ENCODE measurements at regions not wholly inside any gene's neighbourhood (a gene's known extent, or its start where the extent isn't known, plus 50 kb on each side); places are given as distances from the start of the nearest gene placed in this dataset.

GRCh38 chr7:15888090-15888489, 201.6 kb upstream of the MEOX2 start:
- Mint-ChIP-seq H3K27ac (ENCODE audit: unreplicated experiment) (no peak overlapping the region), H3K36me3 (ENCODE audit: low read depth, unreplicated experiment) (no peaks in the 10 kb centered on the region), H3K4me3 (ENCODE audit: unreplicated experiment) (no peak overlapping the region), H3K9me3 (ENCODE audit: unreplicated experiment) (no peaks in the 10 kb centered on the region), H3K27me3 (ENCODE audit: low read depth, unreplicated experiment) (no peaks in the 10 kb centered on the region), H3K4me1 (ENCODE audit: low read depth, unreplicated experiment) (no peaks in the 10 kb centered on the region)
- no peak for DNase-seq (ENCODE audit: low read depth)
- no peak for FAIRE-seq
- Histone ChIP-seq H3K9ac (ENCODE audit: low read length) (no peak overlapping the region), H3K79me2 (ENCODE audit: insufficient read depth, low read length) (no peaks in the 10 kb centered on the region), H3K27ac (ENCODE audit: low read depth, low read length) (no peak overlapping the region), H3K36me3 (ENCODE audit: insufficient read depth, low read length) (no peaks in the 10 kb centered on the region), H3K4me1 (ENCODE audit: insufficient read depth, low read length) (no peaks in the 10 kb centered on the region), H3K27me3 (ENCODE audit: insufficient read depth, low read length) (no peaks in the 10 kb centered on the region), H4K20me1 (ENCODE audit: insufficient read depth, low read length) (no peaks in the 10 kb centered on the region), H2AFZ (ENCODE audit: low read depth, low read length) (no peak overlapping the region), H3K9me3 (ENCODE audit: insufficient read depth, low read depth, low read length) (no peaks in the 10 kb centered on the region), H3K4me3 (ENCODE audit: insufficient read depth, low read depth, low read length) (no peak overlapping the region), H3K4me2 (ENCODE audit: low read length) (no peak overlapping the region)
- TF ChIP-seq CTCF (IDR thresholded peaks at IDR 0.05; ENCODE audit: insufficient read depth, low read depth, low read length) (no peak), EZH2 (IDR thresholded peaks at IDR 0.05; ENCODE audit: insufficient read depth, low read length) (no peak)

GRCh38 chr7:15886626-15887025, 200.1 kb upstream of the MEOX2 start:
- Histone ChIP-seq H3K27me3 (ENCODE audit: insufficient read depth, low read length) (no peaks in the 10 kb centered on the region), H3K4me1 (ENCODE audit: insufficient read depth, low read length) (no peaks in the 10 kb centered on the region), H2AFZ (ENCODE audit: low read depth, low read length) (no peak overlapping the region)

More at GRCh38 chr7:15886626-15887025, 200.1 kb upstream of the MEOX2 start:
- Histone ChIP-seq H3K4me3 (ENCODE audit: insufficient read depth, low read depth, low read length) (no peak overlapping the region), H4K20me1 (ENCODE audit: insufficient read depth, low read length) (no peaks in the 10 kb centered on the region), H3K9ac (ENCODE audit: low read length) (no peak overlapping the region), H3K27ac (ENCODE audit: low read depth, low read length) (no peak overlapping the region), H3K36me3 (ENCODE audit: insufficient read depth, low read length) (no peaks in the 10 kb centered on the region), H3K9me3 (ENCODE audit: insufficient read depth, low read depth, low read length) (no peaks in the 10 kb centered on the region), H3K79me2 (ENCODE audit: insufficient read depth, low read length) (no peaks in the 10 kb centered on the region), H3K4me2 (ENCODE audit: low read length) (no peak overlapping the region)
- TF ChIP-seq CTCF (IDR thresholded peaks at IDR 0.05; ENCODE audit: insufficient read depth, low read depth, low read length) (no peak), EZH2 (IDR thresholded peaks at IDR 0.05; ENCODE audit: insufficient read depth, low read length) (no peak)
- Mint-ChIP-seq H3K27me3 (ENCODE audit: low read depth, unreplicated experiment) (no peaks in the 10 kb centered on the region), H3K9me3 (ENCODE audit: unreplicated experiment) (no peaks in the 10 kb centered on the region), H3K27ac (ENCODE audit: unreplicated experiment) (no peak overlapping the region), H3K4me1 (ENCODE audit: low read depth, unreplicated experiment) (no peaks in the 10 kb centered on the region), H3K4me3 (ENCODE audit: unreplicated experiment) (no peak overlapping the region), H3K36me3 (ENCODE audit: low read depth, unreplicated experiment) (no peaks in the 10 kb centered on the region)
- DNase-seq (ENCODE audit: low read depth) (no peak), FAIRE-seq (no peak)

All from astrocyte (in vitro differentiated cells and primary cell).